Smooth muscle cell (in vitro differentiated cells): ENCODE measurements at regions not wholly inside any gene's neighbourhood (a gene's known extent, or its start where the extent isn't known, plus 50 kb on each side); places are given as distances from the start of the nearest gene placed in this dataset.

Source experiments
- DNase-seq: peaks from one replicate; lab custom pipeline; 2025; ENCODE audit not compliant: unreplicated experiment; lab: John Stamatoyannopoulos, UW
- H2AFZ ChIP-seq: fragments of 200-600 bp; sonication (generic); 2 replicates; pipeline ENCODE4 v1.6.0; 2016; ENCODE audit warnings: antibody characterized with exemption, low read depth, mild to moderate bottlenecking
- H3F3A ChIP-seq: fragments of 200-600 bp; sonication (generic); 2 replicates; pipeline ENCODE4 v1.6.0; 2017; ENCODE audit warnings: antibody characterized with exemption, low read depth
- H3K27ac ChIP-seq: fragments of 200-600 bp; sonication (generic); 2 replicates; pipeline ENCODE4 v1.5.1; 2016; ENCODE audit warnings: low read depth, mild to moderate bottlenecking
- H3K27me3 ChIP-seq: fragments of 200-600 bp; sonication (generic); 2 replicates; pipeline ENCODE4 v1.6.1; 2016; ENCODE audit warnings: low read depth, mild to moderate bottlenecking
- H3K36me3 ChIP-seq: fragments of 200-600 bp; sonication (generic); 2 replicates; pipeline ENCODE4 v1.5.1; 2016; ENCODE audit warnings: low read depth
- H3K4me1 ChIP-seq: fragments of 200-600 bp; sonication (generic); 2 replicates; pipeline ENCODE4 v1.5.1; 2016; ENCODE audit warnings: low read depth
- H3K4me2 ChIP-seq: fragments of 200-600 bp; sonication (generic); 2 replicates; pipeline ENCODE4 v1.6.0; 2016; ENCODE audit warnings: mild to moderate bottlenecking
- H3K4me3 ChIP-seq: fragments of 200-600 bp; sonication (generic); 2 replicates; pipeline ENCODE4 v1.5.1; 2016; ENCODE audit warnings: mild to moderate bottlenecking
- H3K79me2 ChIP-seq: fragments of 200-600 bp; sonication (generic); 2 replicates; pipeline ENCODE4 v1.6.0; 2016; ENCODE audit warnings: low read depth, mild to moderate bottlenecking
- H3K9ac ChIP-seq: fragments of 200-600 bp; sonication (generic); 2 replicates; pipeline ENCODE4 v1.6.0; 2016; ENCODE audit warnings: low read depth
- H3K9me3 ChIP-seq: fragments of 200-600 bp; sonication (generic); replicated peaks from 2 replicates; pipeline ENCODE4 v1.5.1; 2016; ENCODE audit warnings: low read depth
- H4K20me1 ChIP-seq: fragments of 200-600 bp; sonication (generic); 2 replicates; pipeline ENCODE4 v1.6.0; 2016; ENCODE audit warnings: low read depth
- WGBS: methylation state at CpG from one replicate; pipeline ENCODE4 v1.1.7; 2016; ENCODE audit warnings: low lambda C conversion rate; 5-methylcytosine and 5-hydroxymethylcytosine counted together
- TF ChIP-seq, protein P1 (sequence below): fragments of 200-600 bp; sonication (generic); IDR thresholded peaks from 2 replicates; pipeline ENCODE4 v1.5.1; 2017; ENCODE audit warnings: borderline replicate concordance, mild to moderate bottlenecking, antibody characterized with exemption; ENCODE audit not compliant: insufficient read depth, poor library complexity, severe bottlenecking

DNA sequence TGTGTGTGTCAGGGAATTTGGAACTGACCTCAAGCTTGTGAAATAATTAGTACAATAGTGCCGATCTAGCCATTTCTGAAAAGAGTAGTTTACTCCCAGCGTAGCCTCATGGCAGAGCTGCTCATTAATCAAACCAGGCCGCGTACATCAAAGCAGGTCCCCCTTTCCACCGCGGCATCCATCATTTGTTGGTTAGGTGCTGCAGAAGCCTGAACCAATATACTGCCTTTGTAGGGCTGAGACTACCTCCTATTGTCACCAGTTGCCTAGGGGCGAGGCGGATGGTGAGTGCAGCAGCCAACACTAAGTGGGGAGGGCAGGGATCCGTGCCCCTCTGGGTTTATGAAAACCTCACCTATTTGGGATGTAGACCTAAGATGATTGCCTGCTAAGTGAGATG is 264.1 kb downstream of the TMEM114 start:
- DNase-seq = no peak
- no peak overlapping the region for H3K4me2 ChIP-seq
- no peak overlapping the region for H3K4me3 ChIP-seq
- no peaks in the 10 kb centered on the region for H3K36me3 ChIP-seq
- H3K79me2 ChIP-seq = no peaks in the 10 kb centered on the region
- 89% methylated on average over 9 of the region's 9 CpGs for WGBS
- H3K27me3 ChIP-seq = no peaks in the 10 kb centered on the region
- no peak overlapping the region for H3K9ac ChIP-seq
- TF ChIP-seq, protein P1, sequence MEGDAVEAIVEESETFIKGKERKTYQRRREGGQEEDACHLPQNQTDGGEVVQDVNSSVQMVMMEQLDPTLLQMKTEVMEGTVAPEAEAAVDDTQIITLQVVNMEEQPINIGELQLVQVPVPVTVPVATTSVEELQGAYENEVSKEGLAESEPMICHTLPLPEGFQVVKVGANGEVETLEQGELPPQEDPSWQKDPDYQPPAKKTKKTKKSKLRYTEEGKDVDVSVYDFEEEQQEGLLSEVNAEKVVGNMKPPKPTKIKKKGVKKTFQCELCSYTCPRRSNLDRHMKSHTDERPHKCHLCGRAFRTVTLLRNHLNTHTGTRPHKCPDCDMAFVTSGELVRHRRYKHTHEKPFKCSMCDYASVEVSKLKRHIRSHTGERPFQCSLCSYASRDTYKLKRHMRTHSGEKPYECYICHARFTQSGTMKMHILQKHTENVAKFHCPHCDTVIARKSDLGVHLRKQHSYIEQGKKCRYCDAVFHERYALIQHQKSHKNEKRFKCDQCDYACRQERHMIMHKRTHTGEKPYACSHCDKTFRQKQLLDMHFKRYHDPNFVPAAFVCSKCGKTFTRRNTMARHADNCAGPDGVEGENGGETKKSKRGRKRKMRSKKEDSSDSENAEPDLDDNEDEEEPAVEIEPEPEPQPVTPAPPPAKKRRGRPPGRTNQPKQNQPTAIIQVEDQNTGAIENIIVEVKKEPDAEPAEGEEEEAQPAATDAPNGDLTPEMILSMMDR = no peak
- no peaks in the 10 kb centered on the region for H3F3A ChIP-seq
- H3K27ac ChIP-seq = no peak overlapping the region
- no peaks in the 10 kb centered on the region for H3K9me3 ChIP-seq
- H2AFZ ChIP-seq = no peak overlapping the region
- no peaks in the 10 kb centered on the region for H3K4me1 ChIP-seq
- no peaks in the 10 kb centered on the region for H4K20me1 ChIP-seq

DNA sequence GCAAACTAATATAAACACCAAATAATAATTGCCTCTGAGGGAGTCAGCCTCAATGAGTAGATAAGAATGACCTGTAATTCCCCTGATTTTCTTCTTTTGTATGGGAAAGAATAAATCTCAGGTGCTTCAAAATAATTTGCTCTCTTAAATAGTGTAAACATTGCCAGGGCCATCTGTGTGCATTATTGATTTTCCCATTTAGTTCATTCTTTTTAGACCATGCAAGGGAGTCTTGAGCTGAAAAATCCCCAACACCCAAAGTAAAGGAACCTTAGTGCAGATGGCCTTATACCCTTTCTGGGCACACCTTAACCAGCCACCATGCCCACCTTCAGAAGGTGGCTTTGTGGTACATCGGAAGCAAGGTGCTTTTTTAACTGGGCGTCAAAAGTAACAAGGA is 267.2 kb downstream of the TMEM114 start:
- no peak overlapping the region for H2AFZ ChIP-seq
- H3K4me1 ChIP-seq = no peaks in the 10 kb centered on the region
- H3F3A ChIP-seq = no peaks in the 10 kb centered on the region
- no peaks in the 10 kb centered on the region for H3K9me3 ChIP-seq
- no peak overlapping the region for H3K4me3 ChIP-seq
- 87% methylated on average over 2 of the region's 2 CpGs for WGBS
- H3K36me3 ChIP-seq = no peaks in the 10 kb centered on the region
- H3K9ac ChIP-seq = no peak overlapping the region
- no peak overlapping the region for H3K27ac ChIP-seq
- H3K27me3 ChIP-seq = no peaks in the 10 kb centered on the region
- DNase-seq = no peak
- TF ChIP-seq, protein P1 = no peak
- H3K4me2 ChIP-seq = no peak overlapping the region
- no peaks in the 10 kb centered on the region for H4K20me1 ChIP-seq
- no peaks in the 10 kb centered on the region for H3K79me2 ChIP-seq

DNA sequence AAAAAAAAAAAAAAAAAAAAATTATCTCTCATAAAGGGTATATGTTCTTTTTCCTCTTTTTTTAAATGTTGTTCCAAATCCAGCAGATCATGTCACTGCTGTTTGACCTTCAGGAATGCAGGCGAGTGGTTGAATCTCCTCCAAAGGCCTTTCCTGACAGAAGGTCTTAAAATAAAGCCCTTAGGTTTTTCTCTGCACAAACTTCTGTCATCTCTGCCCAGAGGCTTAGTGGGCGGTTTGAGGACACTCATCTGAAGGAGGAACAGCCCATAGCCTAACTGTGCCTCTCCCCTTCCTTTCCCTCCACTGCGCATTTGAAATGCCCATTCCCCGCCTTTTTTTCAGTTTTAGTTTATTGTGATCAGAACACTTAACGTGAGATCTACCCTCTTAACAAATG is 270.2 kb downstream of the TMEM114 start:
- Histone ChIP-seq H3K4me2 (no peak overlapping the region), H3K27ac (no peak overlapping the region), H3K79me2 (no peaks in the 10 kb centered on the region), H3F3A (no peaks in the 10 kb centered on the region), H3K4me1 (no peaks in the 10 kb centered on the region), H3K4me3 (no peak overlapping the region), H3K27me3 (no peaks in the 10 kb centered on the region), H3K9me3 (no peaks in the 10 kb centered on the region), H4K20me1 (no peaks in the 10 kb centered on the region), H3K9ac (no peak overlapping the region), H3K36me3 (no peaks in the 10 kb centered on the region), H2AFZ (no peak overlapping the region)
- WGBS = 79% methylated on average over 5 of the region's 5 CpGs
- no peak for DNase-seq
- TF ChIP-seq, protein P1 = no peak

DNA sequence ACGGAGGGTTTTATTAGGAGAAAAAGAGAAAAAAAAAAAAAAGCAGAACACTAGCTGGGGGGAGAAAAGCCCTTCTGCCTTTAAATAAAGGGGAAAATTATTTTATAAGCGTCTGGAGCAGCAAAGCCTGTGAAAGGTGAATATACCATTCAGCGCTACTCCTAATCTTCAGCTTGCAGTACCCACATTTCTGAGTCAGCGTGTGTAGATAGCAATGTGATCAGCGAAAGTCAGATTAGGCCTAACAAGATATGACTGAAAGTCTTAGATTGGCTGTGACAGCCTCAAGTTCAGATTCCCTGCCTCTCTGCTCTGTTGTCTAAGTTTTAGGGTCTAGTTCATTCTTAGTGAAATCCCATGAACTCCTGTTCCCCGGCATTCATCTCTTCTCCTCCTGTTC is 279.5 kb downstream of the TMEM114 start:
- Histone ChIP-seq H3K9ac (no peak overlapping the region), H3K27ac (no peak overlapping the region), H3F3A (no peaks in the 10 kb centered on the region), H3K4me3 (no peak overlapping the region), H3K9me3 (no peaks in the 10 kb centered on the region), H3K4me2 (no peak overlapping the region), H2AFZ (no peak overlapping the region), H3K4me1 (no peaks in the 10 kb centered on the region), H3K36me3 (no peaks in the 10 kb centered on the region), H3K79me2 (no peaks in the 10 kb centered on the region), H4K20me1 (no peaks in the 10 kb centered on the region), H3K27me3 (no peaks in the 10 kb centered on the region)
- no peak for DNase-seq
- TF ChIP-seq, protein P1 = no peak
- WGBS = 69% methylated on average over 6 of the region's 6 CpGs
